AG20443 (cell line): ENCODE measurements at regions not wholly inside any gene's neighbourhood (a gene's known extent, or its start where the extent isn't known, plus 50 kb on each side); places are given as distances from the start of the nearest gene placed in this dataset.
"Not testable (repeated sequence)": the region's sequence is repeated elsewhere in the genome, so short reads cannot be mapped to it uniquely, and the experiment has no call there.

Experiments
- DNase-seq: peaks from one replicate; pipeline ENCODE4 v3.0.0; 2012; ENCODE audit warnings: low spot score, mixed read lengths

- DNase-seq = not testable (repeated sequence)
Measured at GRCh38 chr20:26120920-26121319, 424.3 kb upstream of the ZNF337 start.

GRCh38 chr20:26094498-26094897 is 397.8 kb upstream of the ZNF337 start:
- not testable (repeated sequence) for DNase-seq

GRCh38 chr20:26091921-26092320 is 395.3 kb upstream of the ZNF337 start:
- not testable (repeated sequence) for DNase-seq

GRCh38 chr20:26086195-26086594 is 389.5 kb upstream of the ZNF337 start:
- DNase-seq = not testable (repeated sequence)

GRCh38 chr20:26073972-26074371 is 377.3 kb upstream of the ZNF337 start:
- DNase-seq = not testable (repeated sequence)

GRCh38 chr20:26059324-26059723 is 362.7 kb upstream of the ZNF337 start:
- DNase-seq = not testable (repeated sequence)

- DNase-seq = not testable (repeated sequence)
Measured at GRCh38 chr20:26058446-26058845, 361.8 kb upstream of the ZNF337 start.

- not testable (repeated sequence) for DNase-seq
Measured at GRCh38 chr20:26057135-26057752, 360.6 kb upstream of the ZNF337 start.

- not testable (repeated sequence) for DNase-seq
Measured at GRCh38 chr20:26025792-26026191, 329.1 kb upstream of the ZNF337 start.

GRCh38 chr20:26010942-26011276 is 314.3 kb upstream of the ZNF337 start:
- not testable (repeated sequence) for DNase-seq

- not testable (repeated sequence) for DNase-seq
Measured at GRCh38 chr20:26010224-26010941, 313.7 kb upstream of the ZNF337 start.

GRCh38 chr20:26009402-26010223 is 313.0 kb upstream of the ZNF337 start:
- DNase-seq = peak; percentile 57

- DNase-seq = not testable (repeated sequence)
Measured at GRCh38 chr20:26008026-26008425, 311.4 kb upstream of the ZNF337 start.

- DNase-seq = not testable (repeated sequence)
Measured at GRCh38 chr20:26006164-26006563, 309.5 kb upstream of the ZNF337 start.

GRCh38 chr20:26003959-26004358 is 307.3 kb upstream of the ZNF337 start:
- DNase-seq = not testable (repeated sequence)

GRCh38 chr20:25997367-25998038 is 300.9 kb upstream of the ZNF337 start:
- not testable (repeated sequence) for DNase-seq

- no peak for DNase-seq
Measured at GRCh38 chr20:25992146-25992545, 295.5 kb upstream of the ZNF337 start.

GRCh38 chr20:25991756-25992130 is 295.1 kb upstream of the ZNF337 start:
- no peak for DNase-seq

- no peak for DNase-seq
Measured at GRCh38 chr20:25991051-25991755, 294.6 kb upstream of the ZNF337 start.

GRCh38 chr20:25989686-25990085 is 293.0 kb upstream of the ZNF337 start:
- DNase-seq = not testable (repeated sequence)

GRCh38 chr20:25989196-25989595 is 292.5 kb upstream of the ZNF337 start:
- no peak for DNase-seq
